Activated T-cell treated with anti-CD3 and anti-CD28 coated beads, Interleukin-2, amount 50 U/mL, for 1 hour (primary cell): ENCODE measurements at regions not wholly inside any gene's neighbourhood (a gene's known extent, or its start where the extent isn't known, plus 50 kb on each side); places are given as distances from the start of the nearest gene placed in this dataset.

ENCODE experiments used
- DNase-seq: peaks from one replicate; pipeline ENCODE4 v3.0.0-alpha.2; 2020

DNA sequence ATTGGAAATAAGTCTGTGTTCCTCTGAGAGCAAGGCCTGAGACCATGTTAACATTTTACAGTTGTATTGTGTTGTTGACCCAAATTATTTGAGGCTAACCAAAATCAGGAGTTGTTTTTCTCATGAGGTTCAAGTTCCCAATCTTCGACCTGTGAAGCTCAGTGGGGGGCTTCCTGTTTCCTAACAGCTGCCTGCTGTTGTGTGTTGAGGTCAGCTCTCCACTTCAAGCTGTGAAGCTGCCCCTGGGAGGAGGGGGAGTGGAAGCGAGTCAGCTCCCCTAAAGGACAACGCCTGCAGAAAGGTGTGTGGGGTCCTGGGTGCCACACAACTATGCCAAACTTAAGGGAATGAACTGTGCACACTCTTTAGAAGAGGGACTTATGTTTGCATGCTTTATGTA is 295.5 kb downstream of the IRX1 start:
- no peak for DNase-seq

DNA sequence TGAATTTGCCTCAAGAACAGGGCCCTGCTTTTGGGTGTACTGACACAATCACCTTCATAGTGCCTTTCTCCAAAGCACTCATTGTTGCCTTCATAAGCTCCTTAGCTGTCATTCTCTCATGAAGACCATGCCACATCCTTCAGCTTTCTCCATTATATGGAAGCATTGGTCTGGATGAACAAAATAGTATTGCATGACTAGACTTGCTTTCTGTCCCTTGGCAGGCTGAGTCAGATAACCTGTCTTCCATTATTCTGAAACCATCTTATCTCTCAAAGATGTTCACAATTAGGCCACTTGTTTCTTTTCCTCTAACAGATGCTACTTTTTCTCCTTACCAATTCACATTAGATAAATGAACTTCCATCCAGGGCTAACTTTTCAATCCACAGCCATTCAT is 297.9 kb downstream of the IRX1 start:
- no peak for DNase-seq

DNA sequence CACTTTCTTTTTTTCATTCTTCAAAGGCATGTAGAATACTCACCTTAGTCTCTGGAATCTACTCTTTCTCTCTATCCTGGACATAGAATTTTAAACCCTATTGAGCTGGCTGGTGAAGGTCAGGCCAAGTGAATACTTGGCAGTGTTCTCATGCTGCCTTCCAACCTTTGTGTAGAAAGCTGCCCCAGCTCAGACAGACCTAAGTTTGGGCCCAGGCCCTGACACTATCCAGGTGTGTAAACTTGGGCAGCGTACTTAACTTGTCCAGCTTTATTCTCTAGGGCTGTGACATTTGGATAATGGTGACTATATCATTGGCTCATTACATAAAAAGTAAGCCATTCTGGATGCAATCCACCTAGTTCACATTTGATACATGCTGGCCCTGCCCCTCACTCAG is 298.3 kb downstream of the IRX1 start:
- DNase-seq = no peak

DNA sequence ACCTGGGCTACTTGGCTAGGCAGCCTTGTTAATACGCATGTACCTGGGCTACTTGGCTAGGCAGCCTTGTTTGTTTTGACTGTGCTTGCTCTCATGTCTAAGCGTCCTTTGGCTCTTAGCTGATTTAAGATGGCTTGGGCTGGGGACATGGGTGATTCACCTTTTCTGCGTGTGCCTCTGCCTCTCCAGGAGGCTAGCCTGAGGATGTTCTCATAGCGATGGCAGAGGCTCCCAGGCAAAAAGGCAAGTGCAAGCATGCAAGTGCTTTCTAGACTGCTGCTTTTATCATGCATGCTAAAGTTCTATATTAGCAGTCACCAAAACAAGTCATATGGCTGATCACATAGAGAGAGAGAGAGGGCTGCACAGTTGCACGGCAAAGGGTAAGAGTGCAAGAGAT is 300.5 kb downstream of the IRX1 start:
- DNase-seq = no peak

DNA sequence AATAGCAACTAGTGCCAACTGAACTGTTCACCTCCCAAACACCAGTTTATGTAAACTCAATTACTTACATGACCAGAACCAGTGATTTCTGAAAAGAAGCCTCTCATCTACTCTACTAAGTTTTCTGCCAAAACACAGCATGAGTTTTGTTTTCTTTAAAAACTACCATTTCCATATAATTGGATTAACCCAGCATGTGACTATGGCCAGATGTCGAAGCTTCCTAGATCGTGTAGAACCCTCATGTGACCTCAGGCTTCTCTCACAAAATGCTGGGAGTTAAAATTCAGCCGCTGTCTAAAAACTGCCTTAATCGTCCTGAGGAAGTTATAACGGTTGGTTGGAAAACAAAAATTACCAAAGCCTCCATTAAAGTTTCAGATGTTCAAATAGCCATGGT is 303.5 kb downstream of the IRX1 start:
- DNase-seq = no peak

DNA sequence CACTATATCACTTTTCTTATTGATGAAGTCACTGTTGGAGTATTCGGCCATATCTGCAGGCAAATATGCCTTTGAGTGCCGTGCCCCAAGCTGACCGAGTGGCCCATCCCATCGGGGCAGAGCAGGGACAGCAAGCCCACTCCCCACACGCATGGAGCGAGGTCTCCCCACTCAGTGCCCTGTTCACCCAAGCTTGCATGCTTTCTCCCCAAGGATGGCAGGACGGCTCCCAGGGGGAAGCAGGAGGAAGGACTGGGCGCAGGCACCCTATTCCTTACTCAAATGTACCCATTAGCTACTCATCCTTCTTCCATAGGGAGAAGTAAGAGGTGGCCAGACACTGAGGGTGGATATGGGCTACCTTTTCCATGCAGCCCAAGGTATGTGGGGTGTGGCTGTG is 309.0 kb downstream of the IRX1 start:
- DNase-seq = no peak

DNA sequence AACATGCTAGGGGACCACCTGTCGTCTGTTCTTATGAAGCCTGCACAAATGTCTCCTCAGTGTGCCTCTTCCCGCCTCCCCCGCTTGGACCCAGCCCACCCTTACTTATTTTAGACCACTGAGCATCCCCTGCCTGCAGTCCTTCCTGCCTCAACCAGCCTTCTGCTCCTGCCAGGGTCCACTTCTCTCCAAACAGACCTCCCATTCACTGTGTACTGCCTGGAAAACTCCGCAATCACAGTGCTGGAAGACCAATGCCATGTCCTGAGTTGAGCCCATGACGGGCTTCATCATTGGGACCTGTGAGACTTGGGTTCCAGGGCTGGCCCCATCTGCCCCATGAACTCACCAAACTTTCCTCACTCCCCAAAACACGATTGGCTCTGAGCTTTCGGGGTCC is 309.4 kb downstream of the IRX1 start:
- no peak for DNase-seq

DNA sequence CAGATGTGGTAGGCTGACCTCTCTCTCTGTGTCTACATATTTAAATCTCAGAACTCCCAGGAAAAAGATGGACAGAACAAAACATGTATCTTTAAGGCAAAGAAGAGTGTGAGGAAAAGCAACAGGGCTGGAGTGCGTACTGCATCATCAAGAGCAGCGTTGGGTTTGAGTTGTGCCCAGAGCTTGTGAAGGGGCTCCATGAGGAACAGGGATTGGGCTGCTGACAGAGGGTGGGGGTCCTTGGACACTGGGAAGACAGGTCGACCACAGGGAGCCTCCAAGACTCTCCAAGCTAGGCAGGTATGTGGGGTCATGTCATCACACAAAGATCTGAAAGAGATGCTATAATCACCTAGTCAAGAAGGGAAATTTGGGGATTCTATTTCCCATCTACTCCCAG is 309.9 kb downstream of the IRX1 start:
- DNase-seq = no peak

DNA sequence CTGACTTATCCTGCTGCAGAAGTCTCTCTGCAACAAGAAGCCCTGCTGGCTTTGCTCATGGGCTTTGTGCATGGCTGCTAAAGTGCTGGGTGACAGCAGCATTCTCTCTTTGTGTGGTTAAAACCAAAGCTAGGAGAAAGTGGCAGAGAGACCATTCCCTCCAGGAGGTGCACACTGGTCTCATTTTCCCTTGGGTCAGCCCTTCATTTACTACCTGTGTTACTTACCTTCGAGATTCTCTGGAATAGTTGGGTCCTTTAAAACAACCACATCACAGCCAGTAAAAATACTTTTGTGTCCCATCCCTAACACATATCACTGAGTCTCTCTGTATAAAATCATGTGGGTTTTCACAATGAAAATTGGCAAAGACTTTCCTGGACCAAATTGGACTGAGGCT is 315.5 kb downstream of the IRX1 start:
- DNase-seq = no peak

DNA sequence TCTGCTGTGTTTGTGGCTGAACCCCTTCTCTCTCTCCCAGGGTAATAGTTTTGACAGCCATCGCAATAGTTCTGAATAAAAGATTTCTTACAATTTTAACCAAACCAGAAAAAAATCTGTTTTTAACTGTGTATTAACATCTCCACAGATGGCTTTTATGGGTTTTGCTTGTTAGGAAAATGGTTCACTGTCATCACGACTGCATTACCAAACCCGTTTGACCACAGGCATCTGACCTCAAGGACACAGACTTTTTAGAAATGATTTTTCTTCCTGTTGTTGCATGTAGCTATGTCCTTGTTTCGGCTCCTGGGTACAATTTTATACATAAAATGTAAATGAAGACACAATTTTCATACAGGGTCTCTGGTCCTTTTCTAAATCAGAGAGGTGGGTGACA is 316.1 kb downstream of the IRX1 start:
- DNase-seq = no peak

DNA sequence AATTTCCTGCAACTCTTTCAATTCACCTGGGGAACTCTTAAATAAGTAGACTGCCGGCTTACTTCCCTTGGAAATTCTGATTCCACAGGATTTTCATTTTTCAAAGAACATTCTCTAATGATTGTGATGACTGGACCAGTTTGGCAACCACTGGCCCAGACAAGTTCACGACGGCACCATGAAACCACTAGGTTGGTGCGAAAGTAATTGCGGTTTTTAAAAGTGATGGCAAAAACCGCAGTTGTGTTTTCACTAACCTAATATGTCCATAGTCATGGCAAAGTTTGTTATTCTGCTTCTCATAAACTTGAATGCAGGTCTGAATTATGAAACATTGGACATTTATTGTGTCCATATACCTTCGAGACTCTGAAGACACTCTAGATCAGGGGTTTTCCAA is 317.2 kb downstream of the IRX1 start:
- no peak for DNase-seq

DNA sequence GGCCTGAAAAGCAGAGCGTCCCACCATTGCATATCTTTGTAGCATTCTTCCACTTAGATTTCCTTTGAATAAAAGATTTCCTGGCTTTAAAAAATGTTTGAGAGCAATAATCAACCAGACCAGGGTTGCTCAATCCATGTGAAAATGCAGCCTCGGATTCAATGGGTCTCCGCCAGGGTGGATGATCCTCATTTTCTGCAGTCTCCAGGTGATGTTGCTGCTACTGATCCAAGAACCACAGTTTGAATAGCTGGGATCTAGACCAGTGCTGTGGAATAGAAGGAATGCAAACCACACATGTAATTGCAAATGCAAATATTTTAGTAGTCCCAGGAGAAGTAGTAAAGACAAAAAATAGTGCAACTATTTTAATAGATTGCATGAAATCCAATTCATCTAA is 317.6 kb downstream of the IRX1 start:
- no peak for DNase-seq

DNA sequence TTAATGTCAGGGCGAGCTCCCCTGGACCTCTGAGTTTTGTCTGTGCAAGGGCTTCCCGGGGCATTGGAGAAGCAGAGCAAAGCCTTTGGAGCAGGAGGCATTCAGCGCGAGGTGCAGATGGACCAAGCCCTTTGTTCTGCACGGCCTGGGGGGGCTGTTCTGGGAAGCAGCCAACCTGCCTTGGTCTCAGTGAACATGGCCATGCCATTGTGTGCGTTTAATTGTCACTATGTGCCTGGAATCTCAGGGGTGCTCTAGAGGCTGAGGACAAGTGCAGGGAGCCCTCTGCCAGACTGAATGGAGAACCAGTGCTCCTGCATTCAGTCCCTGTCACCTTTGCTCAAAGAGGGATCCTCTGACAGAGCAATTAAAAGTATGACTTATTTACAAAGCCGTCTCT is 329.4 kb downstream of the IRX1 start:
- no peak for DNase-seq

DNA sequence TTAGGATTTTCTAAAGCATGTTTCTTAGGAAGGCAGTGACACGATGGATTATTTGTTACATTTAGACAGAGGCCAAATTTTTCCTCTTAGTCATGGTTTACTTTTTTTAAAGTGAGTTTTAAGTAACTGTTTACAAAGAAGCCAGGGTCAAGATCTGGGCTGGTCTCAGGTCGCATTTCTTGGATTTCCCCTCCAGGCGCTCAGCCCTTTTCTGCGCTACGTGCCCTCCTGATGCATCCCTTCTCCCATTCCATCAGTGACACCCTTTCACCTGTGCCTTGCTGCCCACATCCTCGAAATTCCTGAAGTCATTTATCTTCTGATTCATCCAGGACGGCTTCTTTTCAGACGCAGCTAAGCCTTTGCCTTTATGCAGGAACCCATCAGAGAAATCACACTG is 330.3 kb downstream of the IRX1 start:
- DNase-seq = no peak

DNA sequence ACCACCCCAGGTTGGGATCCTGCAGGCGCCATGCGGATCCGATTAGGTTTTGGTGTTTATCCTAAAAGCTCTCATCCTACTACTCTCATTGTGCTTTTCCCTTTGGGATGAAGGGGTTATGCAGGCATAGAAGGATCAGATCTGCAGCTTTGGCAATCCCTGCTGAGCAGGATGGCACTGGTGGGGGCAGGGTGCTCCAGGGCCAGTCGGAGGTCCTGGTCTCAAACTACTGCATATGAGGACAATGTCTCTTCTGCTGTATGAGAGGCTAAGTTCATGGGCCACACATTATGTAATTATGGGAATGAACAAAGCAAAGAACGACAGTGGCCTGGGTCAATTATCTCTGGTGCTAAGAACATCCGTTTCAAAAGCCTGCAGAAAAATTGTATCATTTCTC is 334.2 kb downstream of the IRX1 start:
- DNase-seq = no peak

DNA sequence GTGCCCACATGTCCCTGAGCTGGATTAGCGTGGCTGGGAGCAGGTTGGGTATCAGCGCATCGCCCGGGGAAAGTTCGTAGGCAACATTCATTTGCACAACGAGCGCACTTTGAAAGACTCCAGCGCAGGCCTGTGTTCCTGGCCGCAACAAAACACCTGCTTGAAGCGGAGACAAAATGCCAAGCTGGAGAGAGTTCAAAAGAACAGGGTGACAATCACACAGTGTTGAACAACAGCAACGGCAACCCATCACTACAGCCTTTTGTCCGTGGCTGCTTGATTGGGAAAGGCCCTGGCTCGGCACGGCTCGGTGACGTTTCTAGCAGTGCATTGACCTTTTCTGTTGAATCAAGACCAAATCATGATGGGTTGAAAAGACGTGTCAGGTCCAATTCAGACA is 336.3 kb downstream of the IRX1 start:
- DNase-seq = no peak

DNA sequence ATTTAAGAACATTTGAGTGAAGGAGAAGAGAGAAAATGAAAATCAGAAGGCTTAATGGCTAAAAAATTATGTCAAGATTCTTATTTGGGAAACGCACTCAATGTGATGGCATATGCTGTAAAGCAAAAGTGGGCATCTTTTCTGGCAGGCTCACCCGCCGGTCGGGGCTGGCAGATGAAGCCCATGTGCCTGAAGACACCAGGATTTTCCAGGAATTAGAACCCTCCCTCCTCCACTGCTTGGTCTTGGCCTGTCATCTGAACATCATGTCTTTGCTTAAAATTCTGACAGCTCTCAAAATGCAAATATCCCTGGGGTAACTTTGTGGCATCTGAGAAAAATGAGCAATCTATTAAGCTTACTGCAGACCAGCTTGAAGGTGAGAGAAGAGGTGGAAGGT is 337.9 kb downstream of the IRX1 start:
- no peak for DNase-seq

DNA sequence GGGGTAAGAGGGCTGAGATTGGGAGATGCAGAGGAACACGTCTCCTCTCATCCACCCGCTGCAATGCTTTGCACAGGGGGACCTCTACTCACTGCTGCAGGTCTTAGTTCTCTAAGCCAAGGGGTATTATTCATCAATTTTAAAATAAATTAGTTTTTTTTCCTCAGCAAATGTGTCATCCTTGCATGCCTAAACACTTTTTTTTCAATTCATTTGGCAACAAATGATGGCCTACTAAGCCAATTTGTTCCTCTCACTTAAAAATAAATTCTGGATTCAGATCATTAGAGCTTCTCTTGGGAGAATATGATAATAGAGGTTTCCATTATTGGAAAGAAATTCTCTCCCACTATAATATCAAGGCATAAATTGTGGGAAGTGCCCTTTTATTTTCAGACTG is 338.3 kb downstream of the IRX1 start:
- no peak for DNase-seq

DNA sequence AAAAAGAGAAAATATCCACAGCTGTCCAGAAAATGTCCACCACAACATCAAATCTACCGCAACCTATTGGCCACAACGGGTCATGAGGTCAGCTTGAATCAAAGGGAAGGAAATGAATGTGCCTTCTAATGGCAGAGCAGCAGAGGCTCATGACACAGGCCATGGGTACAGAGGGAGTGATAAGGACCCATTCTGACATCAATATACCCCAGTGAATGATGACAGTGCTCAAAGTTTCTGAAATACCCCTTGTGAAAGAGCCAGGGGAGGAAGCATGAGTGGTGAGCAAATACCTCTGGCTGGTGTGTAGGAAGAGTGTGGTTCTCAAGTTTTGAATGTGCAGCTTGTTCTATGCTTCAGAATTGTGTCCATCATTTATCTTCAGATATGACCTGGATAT is 348.2 kb downstream of the IRX1 start:
- DNase-seq = no peak

DNA sequence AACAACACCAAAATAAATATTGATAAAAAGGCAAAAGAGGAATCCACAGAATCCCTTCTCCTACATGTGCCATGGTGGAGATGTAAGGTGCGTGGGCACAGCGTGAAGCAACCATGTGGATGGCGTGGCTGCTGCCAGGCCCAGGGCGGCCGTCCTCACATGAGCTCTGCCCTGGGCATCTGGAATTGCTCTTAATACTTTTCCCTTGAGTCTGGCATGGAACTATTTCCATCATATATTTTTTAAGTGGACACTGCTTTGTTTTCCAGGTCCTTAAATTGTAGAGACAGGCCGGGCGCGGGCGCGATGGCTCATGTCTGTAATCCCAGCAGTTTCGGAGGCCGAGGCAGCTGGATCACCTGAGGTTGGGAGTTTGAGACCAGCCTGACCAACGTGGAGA is 349.3 kb downstream of the IRX1 start:
- no peak for DNase-seq

DNA sequence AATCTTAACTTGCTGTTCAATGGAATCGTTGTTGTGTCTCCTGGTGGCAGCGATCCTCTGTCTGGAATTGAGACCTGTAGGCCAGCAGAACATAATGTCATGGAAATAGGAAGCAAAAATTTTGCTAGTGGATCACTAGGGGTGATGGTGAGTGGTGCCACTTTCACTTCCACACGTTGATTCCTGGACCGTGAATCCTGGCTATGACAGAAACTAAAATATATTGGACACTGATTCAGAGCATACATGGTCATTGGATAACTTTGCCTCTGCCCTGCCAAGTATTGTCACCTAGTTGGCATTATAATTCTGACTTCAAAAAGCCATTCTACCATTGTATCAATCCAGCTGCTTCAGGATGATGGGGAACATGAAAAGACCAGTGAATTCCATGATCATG is 353.2 kb downstream of the IRX1 start:
- DNase-seq = no peak

DNA sequence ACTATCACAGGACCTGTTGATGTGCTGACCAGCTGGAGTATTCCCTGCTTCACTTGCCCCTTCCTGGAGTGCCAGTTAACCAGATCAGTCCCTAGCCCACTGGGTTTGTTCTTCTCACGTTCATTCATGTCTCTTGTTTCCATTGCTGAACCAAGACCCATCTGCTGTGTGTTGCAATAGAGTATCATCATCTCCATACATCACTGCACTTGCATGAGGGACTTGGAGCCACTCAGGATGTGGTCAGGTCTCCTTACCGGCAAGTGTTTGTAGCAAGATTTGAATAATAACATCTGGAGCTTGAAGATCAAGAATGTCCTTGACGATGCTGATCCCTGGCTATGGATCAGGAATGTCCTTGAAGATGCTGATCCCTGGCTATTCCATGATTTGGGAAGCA is 358.6 kb downstream of the IRX1 start:
- DNase-seq = no peak

DNA sequence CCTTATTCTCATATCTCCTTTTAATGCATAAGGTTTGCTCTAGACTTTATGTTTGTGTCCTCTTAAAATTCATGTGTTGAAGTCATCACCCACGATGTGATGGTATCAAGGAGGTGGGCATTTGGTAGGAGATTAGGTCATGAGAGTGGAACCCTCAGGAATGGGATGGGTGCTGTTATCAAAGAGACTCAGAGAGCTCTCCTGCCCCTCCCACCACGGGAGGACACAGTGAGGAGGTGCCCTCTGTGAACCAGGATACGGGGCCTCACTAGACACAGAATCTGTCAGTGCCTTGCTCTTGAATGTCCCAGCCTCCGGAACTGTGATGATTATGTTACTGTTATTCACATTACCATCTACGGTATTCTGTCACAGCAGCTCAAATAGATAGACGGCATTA is 359.0 kb downstream of the IRX1 start:
- DNase-seq = no peak

DNA sequence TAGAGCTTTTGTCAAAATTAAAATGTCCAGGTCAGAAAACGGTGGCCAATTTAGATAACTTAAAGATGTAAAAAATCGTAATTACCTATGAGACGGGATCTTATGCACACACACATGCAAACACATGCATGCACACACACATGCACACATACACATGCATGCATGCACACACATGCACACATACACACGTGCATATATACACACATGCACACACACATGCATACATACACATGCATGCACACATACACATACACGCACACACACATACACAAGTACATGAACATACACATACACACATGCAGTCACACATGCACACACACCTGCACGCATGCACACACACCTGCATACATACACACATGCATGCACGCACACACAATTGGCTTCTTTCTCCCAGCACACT is 362.0 kb downstream of the IRX1 start:
- DNase-seq = no peak

DNA sequence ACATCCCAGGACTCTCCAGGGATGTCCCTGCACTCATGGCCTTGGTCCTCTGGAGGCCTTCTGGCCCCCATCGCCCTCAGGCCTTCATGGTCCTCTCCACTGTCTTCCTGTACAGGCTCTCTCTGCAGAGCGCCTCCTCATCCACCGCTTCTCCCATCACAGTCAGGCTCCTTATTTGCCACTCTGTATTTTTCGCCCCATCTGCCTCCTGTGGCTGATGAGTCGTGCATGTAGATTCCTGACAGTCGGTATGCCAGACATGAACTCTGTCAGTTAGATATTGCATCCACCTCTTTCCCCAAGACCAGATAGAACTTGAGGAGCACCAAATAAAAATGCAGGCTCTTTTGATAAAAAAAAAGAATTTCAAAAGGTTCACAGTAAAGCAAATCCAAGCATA is 362.8 kb downstream of the IRX1 start:
- DNase-seq = no peak

DNA sequence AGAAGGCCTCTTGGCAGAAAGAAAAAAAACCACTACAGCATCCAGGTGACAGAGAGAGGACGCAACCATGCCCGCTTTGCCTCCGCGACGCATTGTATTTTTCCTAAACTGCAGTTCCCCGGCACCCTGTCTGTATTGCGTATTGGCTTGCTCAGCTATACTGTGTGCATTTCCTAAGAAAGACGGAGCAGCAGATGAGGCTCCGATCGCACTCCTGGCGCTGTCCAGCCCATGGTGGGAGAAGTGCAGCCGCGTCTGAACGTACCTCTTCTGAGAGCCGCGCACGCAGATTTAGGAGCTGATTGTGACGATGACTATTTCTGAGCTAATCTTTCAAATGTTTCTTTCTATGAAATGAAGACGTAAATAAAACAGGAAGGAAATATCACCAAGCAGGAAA is 366.5 kb downstream of the IRX1 start:
- DNase-seq = no peak

DNA sequence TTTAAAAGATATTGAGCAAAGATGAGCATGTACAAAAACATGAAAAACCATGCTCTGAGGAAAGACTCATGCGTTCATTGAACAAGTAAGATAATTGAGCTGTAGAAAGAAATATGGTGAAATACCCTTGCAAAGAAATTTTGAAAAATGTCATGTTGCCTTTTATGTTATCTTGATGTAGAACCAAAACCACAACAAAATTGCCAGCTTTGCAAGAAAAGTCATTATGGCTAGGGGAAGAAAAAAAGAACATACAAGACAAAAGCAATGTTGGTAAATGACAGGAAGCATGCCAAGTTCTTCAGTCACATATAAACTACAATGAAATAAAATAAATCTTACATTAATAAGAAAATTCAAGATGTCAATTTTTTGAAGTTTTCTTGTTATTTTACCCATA is 368.0 kb downstream of the IRX1 start:
- no peak for DNase-seq
